ENCODE measurements at regions not wholly inside any gene's neighbourhood (a gene's known extent, or its start where the extent isn't known, plus 50 kb on each side); places are given as distances from the start of the nearest gene placed in this dataset.

- TF ChIP-seq, protein P1, sequence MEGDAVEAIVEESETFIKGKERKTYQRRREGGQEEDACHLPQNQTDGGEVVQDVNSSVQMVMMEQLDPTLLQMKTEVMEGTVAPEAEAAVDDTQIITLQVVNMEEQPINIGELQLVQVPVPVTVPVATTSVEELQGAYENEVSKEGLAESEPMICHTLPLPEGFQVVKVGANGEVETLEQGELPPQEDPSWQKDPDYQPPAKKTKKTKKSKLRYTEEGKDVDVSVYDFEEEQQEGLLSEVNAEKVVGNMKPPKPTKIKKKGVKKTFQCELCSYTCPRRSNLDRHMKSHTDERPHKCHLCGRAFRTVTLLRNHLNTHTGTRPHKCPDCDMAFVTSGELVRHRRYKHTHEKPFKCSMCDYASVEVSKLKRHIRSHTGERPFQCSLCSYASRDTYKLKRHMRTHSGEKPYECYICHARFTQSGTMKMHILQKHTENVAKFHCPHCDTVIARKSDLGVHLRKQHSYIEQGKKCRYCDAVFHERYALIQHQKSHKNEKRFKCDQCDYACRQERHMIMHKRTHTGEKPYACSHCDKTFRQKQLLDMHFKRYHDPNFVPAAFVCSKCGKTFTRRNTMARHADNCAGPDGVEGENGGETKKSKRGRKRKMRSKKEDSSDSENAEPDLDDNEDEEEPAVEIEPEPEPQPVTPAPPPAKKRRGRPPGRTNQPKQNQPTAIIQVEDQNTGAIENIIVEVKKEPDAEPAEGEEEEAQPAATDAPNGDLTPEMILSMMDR (IDR thresholded peaks at IDR 0.05): no peak
- TF ChIP-seq POLR2A (IDR thresholded peaks at IDR 0.05): no peak
Observed at GRCh38 chr20:60269573-60270162, 311.4 kb downstream of the CDH26 start.
